ENCODE measurements at regions not wholly inside any gene's neighbourhood (a gene's known extent, or its start where the extent isn't known, plus 50 kb on each side); places are given as distances from the start of the nearest gene placed in this dataset.
A peak's percentile ranks its signal among the peaks of the same experiment; 100 is the strongest.

- H3K4me3 ChIP-seq (ENCODE audit: low read depth, low read length): no peak overlapping the region
- TF ChIP-seq CTCF (IDR thresholded peaks at IDR 0.05; ENCODE audit: insufficient read depth in 1 of 2, low read depth in 1 of 2, low read length in 1 of 2, severe bottlenecking in 1 of 2, unreplicated experiment in 1 of 2): no peak
- BruUV-seq (replicated peaks): no TSS peak
- H3K9me3 ChIP-seq: no peaks in the 10 kb centered on the region
- Mint-ChIP-seq H3K27ac (ENCODE audit: unreplicated experiment) (peak overlapping the region; percentile 58), H3K9me3 (ENCODE audit: unreplicated experiment) (no peaks in the 10 kb centered on the region), H3K4me1 (ENCODE audit: low read depth, unreplicated experiment) (peaks cover 27% of the 10 kb centered on the region), H3K4me3 (ENCODE audit: unreplicated experiment) (peak overlapping the region; percentile 37), H3K27me3 (ENCODE audit: insufficient read depth, unreplicated experiment) (no peaks in the 10 kb centered on the region), H3K36me3 (ENCODE audit: insufficient read depth, unreplicated experiment) (no peaks in the 10 kb centered on the region)
- no peaks in the 10 kb centered on the region for H3K36me3 ChIP-seq (ENCODE audit: control insufficient read depth, insufficient read depth, low read length)
- no peaks in the 10 kb centered on the region for H3K27me3 ChIP-seq (replicated peaks; ENCODE audit: control insufficient read depth, insufficient read depth, low read length)
- ChIA-PET POLR2A (no interaction called here), CTCF (no interaction called here)
- intact Hi-C loops (cut with micrococcal nuclease; ENCODE audit: unreplicated experiment): no loop called here
- peaks cover 16% of the 10 kb centered on the region for H3K4me1 ChIP-seq
- peak in 1 of 2 experiments; percentile 19 for DNase-seq
These were observed 242.9 kb upstream of the TMEFF2 start for GRCh38 chr2:192437653-192438052.

GRCh38 chr2:192424243-192424642 lies 229.5 kb upstream of the TMEFF2 start:
- no TSS peak for BruUV-seq (replicated peaks)
- Histone ChIP-seq H3K36me3 (ENCODE audit: control insufficient read depth, insufficient read depth, low read length) (no peaks in the 10 kb centered on the region), H3K9me3 (no peaks in the 10 kb centered on the region), H3K27me3 (replicated peaks; ENCODE audit: control insufficient read depth, insufficient read depth, low read length) (no peaks in the 10 kb centered on the region), H3K4me3 (ENCODE audit: low read depth, low read length) (no peak overlapping the region), H3K4me1 (no peaks in the 10 kb centered on the region)
- no peak overlapping the region for H3K4me3 Mint-ChIP-seq (ENCODE audit: unreplicated experiment)
- ChIA-PET POLR2A (no interaction called here), CTCF (no interaction called here)
- intact Hi-C loops (cut with micrococcal nuclease; ENCODE audit: unreplicated experiment): no loop called here
- no peak for TF ChIP-seq CTCF (IDR thresholded peaks at IDR 0.05; ENCODE audit: insufficient read depth in 1 of 2, low read depth in 1 of 2, low read length in 1 of 2, severe bottlenecking in 1 of 2, unreplicated experiment in 1 of 2)
- H3K9me3 Mint-ChIP-seq (ENCODE audit: unreplicated experiment): no peaks in the 10 kb centered on the region
- H3K36me3 Mint-ChIP-seq (ENCODE audit: insufficient read depth, unreplicated experiment): no peaks in the 10 kb centered on the region
- no peaks in the 10 kb centered on the region for H3K27me3 Mint-ChIP-seq (ENCODE audit: insufficient read depth, unreplicated experiment)
- no peak for DNase-seq
- H3K27ac Mint-ChIP-seq (ENCODE audit: unreplicated experiment): no peak overlapping the region
- H3K4me1 Mint-ChIP-seq (ENCODE audit: low read depth, unreplicated experiment): no peaks in the 10 kb centered on the region

GRCh38 chr2:192419786-192420185 lies 225.1 kb upstream of the TMEFF2 start:
- no peaks in the 10 kb centered on the region for H3K27me3 ChIP-seq (replicated peaks; ENCODE audit: control insufficient read depth, insufficient read depth, low read length)
- H3K9me3 ChIP-seq: no peaks in the 10 kb centered on the region
- H3K36me3 ChIP-seq (ENCODE audit: control insufficient read depth, insufficient read depth, low read length): no peaks in the 10 kb centered on the region
- H3K27ac Mint-ChIP-seq (ENCODE audit: unreplicated experiment): no peak overlapping the region
- no peaks in the 10 kb centered on the region for H3K4me1 Mint-ChIP-seq (ENCODE audit: low read depth, unreplicated experiment)
- no peak overlapping the region for H3K4me3 ChIP-seq (ENCODE audit: low read depth, low read length)
- BruUV-seq (replicated peaks): no TSS peak
- H3K27me3 Mint-ChIP-seq (ENCODE audit: insufficient read depth, unreplicated experiment): no peaks in the 10 kb centered on the region
- H3K4me1 ChIP-seq: no peaks in the 10 kb centered on the region
- DNase-seq: no peak
- H3K9me3 Mint-ChIP-seq (ENCODE audit: unreplicated experiment): no peaks in the 10 kb centered on the region
- no peak overlapping the region for H3K4me3 Mint-ChIP-seq (ENCODE audit: unreplicated experiment)
- POLR2A ChIA-PET: no interaction called here
- CTCF ChIA-PET: no interaction called here
- intact Hi-C loops (cut with micrococcal nuclease; ENCODE audit: unreplicated experiment): no loop called here
- TF ChIP-seq CTCF (IDR thresholded peaks at IDR 0.05; ENCODE audit: insufficient read depth in 1 of 2, low read depth in 1 of 2, low read length in 1 of 2, severe bottlenecking in 1 of 2, unreplicated experiment in 1 of 2): no peak
- H3K36me3 Mint-ChIP-seq (ENCODE audit: insufficient read depth, unreplicated experiment): no peaks in the 10 kb centered on the region
